Superior temporal gyrus (tissue), 1 donor: ENCODE measurements at regions not wholly inside any gene's neighbourhood (a gene's known extent, or its start where the extent isn't known, plus 50 kb on each side); places are given as distances from the start of the nearest gene placed in this dataset.
"Not testable (repeated sequence)": the region's sequence is repeated elsewhere in the genome, so short reads cannot be mapped to it uniquely, and the experiment has no call there.

Source experiments
- DNase-seq: peaks from one replicate; pipeline ENCODE4 v3.0.0-alpha.2; 2016; ENCODE audit errors: extremely low spot score

DNA sequence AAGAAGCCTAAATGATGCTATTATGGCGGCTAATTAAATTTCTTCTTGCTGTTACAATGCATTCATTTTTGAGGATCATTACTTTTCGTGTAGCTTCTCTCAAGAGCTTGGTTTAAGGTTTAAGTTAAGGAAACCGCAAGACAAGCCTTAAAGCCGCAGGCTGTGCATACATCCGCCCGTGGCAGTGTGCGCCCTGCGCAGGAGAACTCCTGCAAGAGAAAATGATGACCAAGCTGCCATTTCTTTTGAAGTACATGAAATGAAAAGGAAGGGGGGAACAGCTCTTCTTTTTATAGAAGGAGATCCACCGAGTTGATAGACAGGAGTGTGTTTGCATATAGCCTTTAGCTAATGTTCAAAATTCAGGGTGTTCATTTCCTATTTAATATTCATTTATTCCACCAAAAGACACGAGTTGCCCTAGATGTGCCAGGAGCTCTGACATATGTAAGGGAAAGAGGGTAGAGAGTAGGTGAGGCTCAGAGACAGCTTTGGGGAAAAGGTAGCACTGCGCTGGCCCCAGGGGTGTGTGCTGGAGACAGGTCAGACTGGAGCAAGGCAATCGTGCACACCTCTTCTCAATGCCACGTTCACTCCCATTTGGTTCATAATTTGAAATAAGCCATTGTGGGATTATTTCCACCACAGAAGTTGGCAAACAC, 112.1 kb upstream of the LDB2 start:
- no peak for DNase-seq

DNA sequence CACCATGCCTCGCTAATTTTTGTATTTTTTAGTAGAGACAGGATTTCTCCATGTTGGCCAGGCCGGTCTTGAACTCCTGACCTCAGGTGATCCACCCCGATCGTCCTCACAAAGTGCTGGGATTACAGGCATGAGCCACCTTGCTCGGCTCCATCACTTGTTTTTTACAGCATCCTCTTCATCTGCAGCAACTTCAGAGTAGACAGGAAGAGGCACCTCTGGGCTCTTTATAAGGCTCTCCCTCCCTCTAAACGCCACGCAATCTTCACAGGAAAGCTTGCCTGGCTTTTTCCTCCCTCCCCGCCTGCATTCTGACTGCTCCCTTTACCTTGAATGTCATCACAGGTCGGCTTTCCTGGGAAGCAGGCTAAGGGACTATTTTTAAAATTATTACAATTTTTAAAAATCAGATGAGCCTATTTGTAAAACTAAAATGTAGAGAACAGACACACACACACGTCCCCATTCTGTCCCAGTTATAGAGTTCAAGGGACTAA, 111.5 kb upstream of the LDB2 start:
- DNase-seq = no peak

DNA sequence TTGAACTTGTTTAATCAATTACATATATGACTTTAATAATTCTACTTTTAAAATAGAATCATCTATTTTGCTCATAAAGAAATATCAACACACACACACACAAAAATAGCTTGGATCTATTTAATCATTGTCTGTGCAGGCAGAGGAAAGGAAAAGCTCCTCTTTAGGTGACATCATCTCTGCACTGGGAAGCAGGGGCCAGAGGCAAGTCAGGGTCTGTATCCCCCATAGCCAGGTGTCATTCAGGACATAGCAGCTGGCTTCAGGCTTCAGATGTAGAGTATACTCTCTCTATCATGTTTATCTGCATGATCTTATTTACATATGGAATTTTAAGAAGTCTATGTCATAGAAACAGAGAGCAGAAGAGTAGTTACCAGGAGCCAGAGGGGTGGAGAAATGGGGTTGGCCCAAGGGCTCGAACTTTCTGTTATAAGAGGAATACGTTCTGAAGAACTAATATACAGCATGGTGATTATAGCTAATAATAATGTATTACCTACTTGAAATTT, 110.4 kb upstream of the LDB2 start:
- DNase-seq = no peak

DNA sequence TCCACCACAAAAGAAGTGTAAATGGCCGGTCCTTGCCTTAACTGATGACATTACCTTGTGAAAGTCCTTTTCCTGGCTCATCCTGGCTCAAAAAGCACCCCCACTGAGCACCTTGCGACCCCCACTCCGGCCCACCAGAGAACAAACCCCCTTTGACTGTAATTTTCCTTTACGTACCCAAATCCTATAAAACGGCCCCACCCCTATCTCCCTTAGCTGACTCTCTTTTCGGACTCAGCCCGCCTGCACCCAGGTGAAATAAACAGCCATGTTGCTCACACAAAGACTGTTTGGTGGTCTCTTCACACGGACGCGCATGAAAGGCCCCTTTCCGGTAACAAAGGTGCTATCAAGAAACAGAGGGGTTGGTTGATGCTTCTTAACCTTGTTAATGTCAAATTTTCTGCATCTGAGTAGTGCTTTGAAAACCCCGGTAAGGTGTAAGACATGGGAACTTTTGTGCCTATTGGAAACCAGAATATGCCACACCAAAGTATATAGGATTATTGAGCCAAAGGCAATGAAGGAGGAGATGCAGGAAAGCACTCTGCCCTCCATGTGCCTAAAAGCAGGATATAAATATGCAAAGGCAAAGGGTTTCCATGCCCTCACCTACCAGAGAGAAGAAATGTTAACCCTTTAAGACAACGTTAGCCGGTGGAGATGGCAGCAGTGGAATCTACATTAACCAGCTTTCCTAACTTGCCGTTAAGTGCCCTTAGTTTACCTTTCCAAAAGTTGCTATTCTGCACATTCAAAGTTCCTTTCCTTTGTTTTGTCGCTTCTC, 105.4 kb upstream of the LDB2 start:
- not testable (repeated sequence) for DNase-seq

DNA sequence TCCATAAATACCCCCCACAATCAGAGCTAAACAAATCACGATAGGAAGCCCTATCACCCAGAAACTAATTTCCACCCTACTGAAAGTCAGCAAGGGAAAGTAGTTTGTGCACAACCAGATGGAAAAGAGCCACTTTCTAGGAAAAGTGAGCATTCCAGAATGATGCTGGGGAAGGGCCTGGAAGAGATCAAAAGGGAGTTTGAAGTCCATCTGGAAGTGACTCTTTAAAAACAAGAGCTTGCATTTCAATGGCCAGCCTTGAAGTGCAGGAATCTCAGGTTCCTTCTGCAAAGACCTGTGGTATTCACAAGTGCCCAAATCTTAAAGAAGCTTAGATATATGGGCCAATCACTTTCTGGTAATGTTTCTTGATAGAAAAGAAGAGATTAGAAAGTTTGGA, 97.0 kb upstream of the LDB2 start:
- no peak for DNase-seq

DNA sequence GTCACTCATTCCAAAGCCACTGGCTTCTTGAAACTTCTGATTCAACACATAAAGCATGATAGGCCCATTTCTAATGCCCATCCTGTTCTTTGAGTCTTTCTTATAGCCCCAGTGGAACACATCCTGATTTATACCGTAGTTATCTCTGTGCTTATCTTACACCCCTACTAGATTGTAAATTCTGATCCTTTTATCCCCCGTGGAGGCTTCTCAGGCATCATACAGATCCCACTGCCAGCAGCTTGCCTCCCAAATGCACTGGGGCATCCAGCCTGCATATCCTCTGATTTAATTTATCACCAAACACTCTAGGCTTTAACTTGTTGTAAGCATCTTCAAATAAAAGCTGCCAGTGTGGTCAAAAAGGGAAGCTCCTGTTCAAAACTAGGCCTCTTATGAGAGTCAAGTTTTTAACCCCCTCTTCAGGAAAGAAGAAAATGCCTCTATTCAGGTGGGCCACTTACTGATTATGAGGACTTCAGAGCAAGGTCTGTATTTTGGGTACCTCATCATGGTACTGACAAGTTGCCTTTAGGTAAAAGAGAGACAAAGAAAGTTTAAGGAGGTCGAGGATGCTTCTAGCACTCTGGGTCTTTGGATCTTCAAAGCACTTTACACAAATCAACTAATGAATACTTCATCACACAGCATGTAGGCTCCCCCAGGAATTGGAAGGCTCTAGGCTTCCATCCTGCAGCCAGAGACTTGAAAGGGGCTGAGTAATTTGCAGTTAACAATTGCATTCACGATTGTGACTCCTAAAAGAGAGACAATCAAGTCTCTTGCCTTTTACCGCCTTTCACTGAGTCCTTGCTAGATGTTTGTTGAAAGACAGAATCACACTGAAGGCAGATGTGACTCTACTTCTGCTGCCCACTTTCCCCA, 95.8 kb upstream of the LDB2 start:
- no peak for DNase-seq

DNA sequence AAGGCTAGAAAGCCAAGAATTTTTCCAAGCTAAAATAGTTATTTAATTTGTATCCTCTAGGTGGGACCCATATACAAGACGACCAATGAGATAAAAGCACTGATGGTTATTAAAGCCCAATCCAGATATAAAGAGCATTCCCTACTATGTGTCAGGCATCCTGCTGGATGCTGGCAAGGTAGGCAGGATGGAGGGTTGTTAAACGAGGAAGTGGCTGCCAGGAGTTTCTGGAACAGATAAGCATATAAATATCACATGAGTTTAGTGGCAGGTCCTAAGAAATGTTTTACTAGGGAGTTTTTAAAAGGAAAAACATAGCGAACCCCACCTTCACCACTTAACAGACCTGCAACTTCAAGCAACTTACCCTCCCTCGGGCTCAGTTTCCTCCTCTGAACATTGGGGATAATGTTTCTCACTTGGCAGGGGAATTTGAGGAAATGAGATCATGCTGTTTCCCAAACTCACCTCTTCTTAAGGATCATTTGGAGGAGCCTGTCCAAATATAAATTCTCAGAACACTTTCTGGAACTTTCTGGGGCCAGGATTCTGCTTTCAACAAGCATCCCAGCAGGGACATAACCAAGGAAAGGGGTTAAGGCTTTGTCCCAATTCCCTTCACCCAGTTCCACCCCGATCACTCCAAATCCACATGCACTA, 94.3 kb upstream of the LDB2 start:
- no peak for DNase-seq

DNA sequence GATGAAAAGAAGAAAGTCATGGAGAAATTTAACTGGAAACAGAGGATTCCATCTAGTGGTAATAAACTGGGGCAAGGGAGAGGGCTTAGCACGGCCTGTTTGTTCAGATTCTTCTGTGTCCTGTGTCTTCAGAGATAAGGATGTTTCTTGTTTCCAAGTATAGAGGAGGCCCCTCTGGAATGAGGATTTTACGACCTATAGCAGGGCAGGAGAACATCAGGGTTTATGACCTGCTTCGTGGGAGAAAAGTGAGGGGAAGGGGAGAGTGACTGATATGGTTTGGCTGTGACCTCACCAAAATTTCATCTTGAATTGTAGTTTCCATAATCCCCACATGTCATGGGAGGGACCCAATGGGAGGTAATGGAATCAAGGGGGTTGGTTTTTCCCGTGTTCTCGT, 93.0 kb upstream of the LDB2 start:
- no peak for DNase-seq

DNA sequence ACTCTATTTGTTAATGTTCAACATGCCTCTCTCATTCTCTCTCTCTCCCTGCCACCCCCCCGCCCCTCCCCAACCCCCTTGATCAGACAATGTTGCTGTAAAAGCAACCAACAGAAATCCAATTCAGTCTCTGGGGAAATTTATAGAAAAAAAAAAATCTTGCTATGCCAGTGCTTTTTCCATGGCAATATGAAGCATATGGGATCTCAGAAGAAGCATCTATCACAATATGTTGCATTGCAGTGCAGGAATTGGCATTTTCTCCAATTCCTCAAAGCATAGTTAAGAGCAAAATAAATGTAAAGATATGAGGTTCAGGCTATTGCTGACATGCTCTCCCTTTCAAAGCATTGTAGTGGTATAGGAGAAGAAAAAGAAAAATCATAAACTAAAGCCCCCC, 90.9 kb upstream of the LDB2 start:
- no peak for DNase-seq

DNA sequence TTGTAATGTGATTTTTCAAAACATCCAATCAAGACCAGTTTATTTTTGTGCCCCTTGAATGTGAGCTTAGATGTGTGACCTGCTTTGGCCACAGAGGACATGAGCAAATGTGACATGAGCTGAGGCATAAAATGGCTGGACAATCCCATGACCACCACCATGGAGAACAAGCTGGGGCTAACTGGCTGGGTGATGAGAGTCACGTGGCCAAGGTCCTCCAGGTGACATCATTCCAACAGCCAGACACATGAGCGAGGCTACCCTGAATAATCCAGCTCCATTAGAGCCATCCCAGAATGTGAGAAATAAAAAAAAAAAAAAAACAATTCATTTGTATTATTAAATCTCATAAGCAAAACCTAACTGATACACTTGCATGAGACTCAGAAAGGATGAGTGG, 90.4 kb upstream of the LDB2 start:
- DNase-seq = no peak

DNA sequence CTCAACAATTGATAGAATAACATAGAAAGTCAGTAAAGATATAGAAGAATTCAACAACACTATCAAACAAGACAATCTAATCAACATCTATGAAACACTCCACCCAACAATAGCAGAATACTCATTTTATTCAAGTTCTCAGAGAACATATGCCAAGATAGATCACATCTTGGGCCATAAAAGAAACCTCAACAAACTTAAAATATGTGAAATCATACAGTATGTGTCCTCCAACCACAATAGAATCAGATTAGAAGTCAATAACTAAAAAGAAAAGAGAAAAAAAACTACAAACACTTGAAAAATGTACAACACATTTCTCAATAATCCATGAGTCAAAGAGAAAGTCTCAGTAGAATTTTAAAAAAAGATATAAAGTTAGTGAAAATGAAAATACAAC, 78.6 kb upstream of the LDB2 start:
- DNase-seq = no peak

DNA sequence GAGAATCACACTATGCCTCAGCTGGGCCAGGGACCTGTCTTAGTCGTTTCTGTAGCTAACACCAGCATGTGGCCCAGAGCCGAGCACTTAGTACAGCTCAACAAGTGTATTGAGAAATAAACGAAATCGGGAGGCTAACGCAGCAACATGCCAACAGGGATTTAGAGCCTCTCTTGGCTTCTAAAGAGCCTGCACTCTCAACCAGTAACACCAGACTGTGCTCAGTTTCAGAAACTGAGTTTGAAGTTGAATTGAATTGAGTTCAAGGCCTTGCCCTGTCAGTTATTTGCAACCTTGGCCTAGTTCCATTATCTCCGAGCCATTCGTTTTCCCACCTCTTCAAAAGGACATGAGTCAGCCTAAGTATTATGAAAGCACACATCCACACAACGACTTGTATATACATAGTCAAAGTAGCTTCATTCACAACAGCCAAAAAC, 71.3 kb upstream of the LDB2 start:
- no peak for DNase-seq

DNA sequence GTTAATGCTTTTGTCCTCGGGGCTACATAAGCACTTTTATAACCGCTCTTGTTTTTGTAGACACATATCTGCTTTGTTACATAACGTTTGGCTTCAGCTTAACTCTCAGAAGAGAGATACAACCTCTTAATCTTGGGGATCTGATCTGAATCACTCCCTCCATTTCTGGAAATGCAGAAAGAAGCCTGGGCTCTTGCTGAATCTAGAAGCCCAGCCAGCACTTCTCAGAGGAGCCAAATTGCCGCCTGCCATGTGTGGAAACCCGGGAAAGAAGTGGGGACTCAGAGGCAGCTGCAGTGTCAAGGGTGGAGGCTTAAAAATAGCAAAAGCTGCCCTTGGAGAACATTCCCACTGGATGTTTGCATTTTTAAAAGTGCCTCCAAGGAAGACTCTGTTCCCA, 69.3 kb upstream of the LDB2 start:
- peak; percentile 46 for DNase-seq

DNA sequence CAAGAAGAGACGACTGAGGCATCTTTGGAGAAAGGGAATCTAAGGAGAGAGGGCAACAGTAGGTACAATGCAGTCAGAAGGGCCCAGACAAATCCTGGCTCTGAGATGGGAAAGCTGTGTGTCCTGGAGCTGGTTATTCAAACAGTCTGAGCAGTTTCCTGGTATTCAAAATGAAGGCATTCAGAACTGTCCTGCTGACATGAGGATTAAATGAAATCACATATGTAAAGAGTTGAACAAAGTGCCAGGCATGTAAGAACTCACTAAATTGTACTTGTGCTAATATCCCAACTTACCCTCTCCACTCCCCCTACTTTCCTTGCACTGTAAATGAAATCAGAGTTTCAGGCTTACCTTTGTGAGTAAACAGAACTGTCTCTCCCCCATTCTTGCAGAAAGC, 60.9 kb upstream of the LDB2 start:
- DNase-seq = no peak

DNA sequence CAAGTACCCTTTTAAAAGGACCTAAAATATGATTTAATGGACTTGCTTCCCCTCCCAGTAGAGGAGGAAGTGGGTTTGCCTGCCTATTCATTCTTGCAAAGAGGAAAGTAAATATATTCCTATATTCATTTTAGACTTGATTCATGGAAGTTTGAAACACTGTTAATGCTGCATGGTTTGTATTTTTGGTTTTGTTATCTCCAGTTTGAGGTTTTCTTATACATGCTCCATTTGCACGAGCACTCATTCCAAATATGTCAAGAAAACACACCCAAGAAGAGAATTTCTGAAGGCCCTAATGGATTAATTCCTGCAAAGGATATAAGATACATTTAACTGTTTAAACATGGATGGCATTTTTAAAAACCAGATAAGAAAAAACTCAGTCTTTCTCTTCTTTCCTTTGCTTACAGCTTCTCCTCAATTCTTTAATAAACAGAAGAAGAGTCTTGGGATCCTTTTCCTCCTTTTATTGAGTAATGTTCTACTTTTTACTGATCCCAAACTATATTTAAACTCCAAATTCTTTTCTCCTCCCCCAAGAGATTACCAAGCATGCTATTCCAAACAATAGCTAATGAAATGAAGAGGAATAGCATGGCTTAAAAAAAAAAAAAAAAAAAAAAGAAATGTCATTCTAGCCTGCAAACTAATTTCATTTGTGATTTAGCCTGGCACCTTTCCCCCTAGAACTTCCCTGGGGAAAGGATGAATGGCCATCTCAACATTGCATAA, 54.6 kb upstream of the LDB2 start:
- no peak for DNase-seq

DNA sequence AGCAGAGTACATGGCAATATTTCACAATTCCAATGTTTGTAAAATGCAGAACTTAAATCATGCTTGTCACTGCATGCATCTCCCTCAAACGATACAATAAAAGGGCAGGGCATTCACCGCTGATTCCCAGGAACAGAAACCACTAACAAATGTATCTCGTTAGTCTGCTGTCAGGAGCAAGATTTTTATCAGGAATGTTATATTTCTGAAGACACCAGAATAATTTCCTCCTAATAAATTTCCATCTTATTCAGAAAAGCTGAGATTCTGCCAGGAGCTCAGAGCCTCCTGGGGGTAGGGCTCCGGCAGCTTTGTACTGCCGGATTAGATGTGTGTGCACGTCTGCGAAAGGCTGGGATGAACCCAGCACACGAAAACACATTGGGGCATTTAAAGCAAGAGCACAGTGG, 54.0 kb upstream of the LDB2 start:
- no peak for DNase-seq
